NCI-H345 treated with DMSO at 0.1 percent for 48 hours (cell line): ENCODE measurements at regions not wholly inside any gene's neighbourhood (a gene's known extent, or its start where the extent isn't known, plus 50 kb on each side); places are given as distances from the start of the nearest gene placed in this dataset.
"Not testable (repeated sequence)": the region's sequence is repeated elsewhere in the genome, so short reads cannot be mapped to it uniquely, and the experiment has no call there.

Experiments
- DNase-seq: peaks from one replicate; lab custom pipeline; 2025; ENCODE audit not compliant: unreplicated experiment; lab: John Stamatoyannopoulos, UW

- DNase-seq = no peak
Measured at GRCh38 chr12:47378222-47378582, 298.4 kb upstream of the AMIGO2 start.

- no peak for DNase-seq
Measured at GRCh38 chr12:47377414-47378221, 297.9 kb upstream of the AMIGO2 start.

GRCh38 chr12:47376927-47377326 lies 297.2 kb upstream of the AMIGO2 start:
- DNase-seq = no peak

- DNase-seq = no peak
Measured at GRCh38 chr12:47373554-47374150, 293.9 kb upstream of the AMIGO2 start.

- DNase-seq = no peak
Measured at GRCh38 chr12:47370421-47370820, 290.7 kb upstream of the AMIGO2 start.

GRCh38 chr12:47369085-47369484 lies 289.3 kb upstream of the AMIGO2 start:
- no peak for DNase-seq

GRCh38 chr12:47367912-47368537 lies 288.3 kb upstream of the AMIGO2 start:
- DNase-seq = no peak

GRCh38 chr12:47366579-47366978 lies 286.8 kb upstream of the AMIGO2 start:
- no peak for DNase-seq

GRCh38 chr12:47366157-47366556 lies 286.4 kb upstream of the AMIGO2 start:
- no peak for DNase-seq

- not testable (repeated sequence) for DNase-seq
Measured at GRCh38 chr12:47365443-47366076, 285.8 kb upstream of the AMIGO2 start.

- DNase-seq = no peak
Measured at GRCh38 chr12:47364261-47364660, 284.5 kb upstream of the AMIGO2 start.

- no peak for DNase-seq
Measured at GRCh38 chr12:47362126-47362705, 282.5 kb upstream of the AMIGO2 start.

GRCh38 chr12:47361389-47362021 lies 281.7 kb upstream of the AMIGO2 start:
- no peak for DNase-seq

GRCh38 chr12:47360771-47361388 lies 281.1 kb upstream of the AMIGO2 start:
- DNase-seq = peak; percentile 91

- DNase-seq = no peak
Measured at GRCh38 chr12:47360093-47360480, 280.3 kb upstream of the AMIGO2 start.

GRCh38 chr12:47359310-47360092 lies 279.7 kb upstream of the AMIGO2 start:
- no peak for DNase-seq

GRCh38 chr12:47357006-47357405 lies 277.2 kb upstream of the AMIGO2 start:
- DNase-seq = not testable (repeated sequence)

- no peak for DNase-seq
Measured at GRCh38 chr12:47356129-47356700, 276.5 kb upstream of the AMIGO2 start.

- DNase-seq = no peak
Measured at GRCh38 chr12:47353508-47353907, 273.7 kb upstream of the AMIGO2 start.
